ENCODE measurements at regions not wholly inside any gene's neighbourhood (a gene's known extent, or its start where the extent isn't known, plus 50 kb on each side); places are given as distances from the start of the nearest gene placed in this dataset.

GRCh38 chr4:15291122-15291521, 136.7 kb upstream of the C1QTNF7 start:
- Histone ChIP-seq H3K27ac (ENCODE audit: low read depth, low read length, poor library complexity, severe bottlenecking) (no peak overlapping the region), H3K36me3 (ENCODE audit: insufficient read depth, low read length, poor library complexity, severe bottlenecking) (no peaks in the 10 kb centered on the region), H3K9me3 (ENCODE audit: low read depth, low read length, poor library complexity, severe bottlenecking) (no peaks in the 10 kb centered on the region), H3K4me1 (ENCODE audit: insufficient read depth, low read length, poor library complexity, severe bottlenecking) (peaks cover 50% of the 10 kb centered on the region), H3K27me3 (replicated peaks; ENCODE audit: insufficient read depth, low read depth, low read length, poor library complexity) (no peaks in the 10 kb centered on the region), H3K4me3 (ENCODE audit: low read depth, low read length, poor library complexity, severe bottlenecking) (no peak overlapping the region)
- no TSS peak for BruUV-seq (replicated peaks)
- ChIA-PET POLR2A (ENCODE audit: low non-redundant PET) (no interaction called here), CTCF (no interaction called here)
- DNase-seq (ENCODE audit: low spot score) = peak; percentile 70
- intact Hi-C loops (cut with micrococcal nuclease; ENCODE audit: unreplicated experiment) = no loop called here
- TF ChIP-seq, protein P1, sequence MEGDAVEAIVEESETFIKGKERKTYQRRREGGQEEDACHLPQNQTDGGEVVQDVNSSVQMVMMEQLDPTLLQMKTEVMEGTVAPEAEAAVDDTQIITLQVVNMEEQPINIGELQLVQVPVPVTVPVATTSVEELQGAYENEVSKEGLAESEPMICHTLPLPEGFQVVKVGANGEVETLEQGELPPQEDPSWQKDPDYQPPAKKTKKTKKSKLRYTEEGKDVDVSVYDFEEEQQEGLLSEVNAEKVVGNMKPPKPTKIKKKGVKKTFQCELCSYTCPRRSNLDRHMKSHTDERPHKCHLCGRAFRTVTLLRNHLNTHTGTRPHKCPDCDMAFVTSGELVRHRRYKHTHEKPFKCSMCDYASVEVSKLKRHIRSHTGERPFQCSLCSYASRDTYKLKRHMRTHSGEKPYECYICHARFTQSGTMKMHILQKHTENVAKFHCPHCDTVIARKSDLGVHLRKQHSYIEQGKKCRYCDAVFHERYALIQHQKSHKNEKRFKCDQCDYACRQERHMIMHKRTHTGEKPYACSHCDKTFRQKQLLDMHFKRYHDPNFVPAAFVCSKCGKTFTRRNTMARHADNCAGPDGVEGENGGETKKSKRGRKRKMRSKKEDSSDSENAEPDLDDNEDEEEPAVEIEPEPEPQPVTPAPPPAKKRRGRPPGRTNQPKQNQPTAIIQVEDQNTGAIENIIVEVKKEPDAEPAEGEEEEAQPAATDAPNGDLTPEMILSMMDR (conservative IDR thresholded peaks at IDR 0.05; ENCODE audit: low read depth, low read length) = no peak
- TF ChIP-seq EZH2 (IDR thresholded peaks at IDR 0.05; ENCODE audit: borderline replicate concordance, low read depth, low read length, poor library complexity, severe bottlenecking) = no peak

GRCh38 chr4:15293711-15294110, 134.1 kb upstream of the C1QTNF7 start:
- Histone ChIP-seq H3K9me3 (ENCODE audit: low read depth, low read length, poor library complexity, severe bottlenecking) (no peaks in the 10 kb centered on the region), H3K27ac (ENCODE audit: low read depth, low read length, poor library complexity, severe bottlenecking) (no peak overlapping the region), H3K4me3 (ENCODE audit: low read depth, low read length, poor library complexity, severe bottlenecking) (no peak overlapping the region), H3K36me3 (ENCODE audit: insufficient read depth, low read length, poor library complexity, severe bottlenecking) (no peaks in the 10 kb centered on the region), H3K4me1 (ENCODE audit: insufficient read depth, low read length, poor library complexity, severe bottlenecking) (peaks cover 76% of the 10 kb centered on the region), H3K27me3 (replicated peaks; ENCODE audit: insufficient read depth, low read depth, low read length, poor library complexity) (no peaks in the 10 kb centered on the region)
- DNase-seq (ENCODE audit: low spot score) = no peak
- intact Hi-C loops (cut with micrococcal nuclease; ENCODE audit: unreplicated experiment) = no loop called here
- POLR2A ChIA-PET (ENCODE audit: low non-redundant PET) = no interaction called here
- CTCF ChIA-PET = no interaction called here
- no TSS peak for BruUV-seq (replicated peaks)
- TF ChIP-seq, protein P1 (conservative IDR thresholded peaks at IDR 0.05; ENCODE audit: low read depth, low read length) = no peak
- TF ChIP-seq EZH2 (IDR thresholded peaks at IDR 0.05; ENCODE audit: borderline replicate concordance, low read depth, low read length, poor library complexity, severe bottlenecking) = no peak

GRCh38 chr4:15294202-15294601, 133.6 kb upstream of the C1QTNF7 start:
- Histone ChIP-seq H3K4me3 (ENCODE audit: low read depth, low read length, poor library complexity, severe bottlenecking) (no peak overlapping the region), H3K4me1 (ENCODE audit: insufficient read depth, low read length, poor library complexity, severe bottlenecking) (peaks cover 80% of the 10 kb centered on the region), H3K27me3 (replicated peaks; ENCODE audit: insufficient read depth, low read depth, low read length, poor library complexity) (peaks cover 2% of the 10 kb centered on the region), H3K9me3 (ENCODE audit: low read depth, low read length, poor library complexity, severe bottlenecking) (no peaks in the 10 kb centered on the region), H3K36me3 (ENCODE audit: insufficient read depth, low read length, poor library complexity, severe bottlenecking) (no peaks in the 10 kb centered on the region), H3K27ac (ENCODE audit: low read depth, low read length, poor library complexity, severe bottlenecking) (no peak overlapping the region)
- intact Hi-C loops (cut with micrococcal nuclease; ENCODE audit: unreplicated experiment) = no loop called here
- CTCF ChIA-PET = no interaction called here
- POLR2A ChIA-PET (ENCODE audit: low non-redundant PET) = no interaction called here
- TF ChIP-seq EZH2 (IDR thresholded peaks at IDR 0.05; ENCODE audit: borderline replicate concordance, low read depth, low read length, poor library complexity, severe bottlenecking) = no peak
- TF ChIP-seq, protein P1 (conservative IDR thresholded peaks at IDR 0.05; ENCODE audit: low read depth, low read length) = no peak
- DNase-seq (ENCODE audit: low spot score) = no peak
- BruUV-seq (replicated peaks) = no TSS peak

Measured in A673 (cell line).